Adrenal gland (tissue), 5 donors: ENCODE measurements at regions not wholly inside any gene's neighbourhood (a gene's known extent, or its start where the extent isn't known, plus 50 kb on each side); places are given as distances from the start of the nearest gene placed in this dataset.

Experiments used
- CTCF ChIP-seq, 6 experiments: fragments of 450-650 bp in 4 of 6; fragments of 200-600 bp in 2 of 6; sonication (generic) in 1 of 6; IDR thresholded peaks; 1 replicate in 5 of 6; 2 replicates in 1 of 6; pipeline versions ENCODE4 v1.5.1 to v1.8.0; 2016 to 2021; ENCODE audit warnings: antibody characterized with exemption in 6 of 6, mild to moderate bottlenecking in 2 of 6, moderate library complexity in 1 of 6
- POLR2A ChIP-seq, 2 donors: fragments of 450-650 bp; IDR thresholded peaks; one replicate each; pipeline ENCODE4 v1.6.1; 2017; ENCODE audit warnings: antibody characterized with exemption in 2 of 2, mild to moderate bottlenecking in 2 of 2, moderate library complexity in 1 of 2
- donor health status: DM: no; HTN: no; CAD: no.

- TF ChIP-seq POLR2A (IDR thresholded peaks at IDR 0.05) (no peak), CTCF (IDR thresholded peaks at IDR 0.05) (no peak)
These were observed 151.7 kb upstream of the IQSEC1 start for GRCh38 chr3:13224967-13225366.
